Fibroblast of skin of right quadriceps (primary cell): ENCODE measurements at regions not wholly inside any gene's neighbourhood (a gene's known extent, or its start where the extent isn't known, plus 50 kb on each side); places are given as distances from the start of the nearest gene placed in this dataset.

Experiments
- DNase-seq: peaks from one replicate; pipeline ENCODE4 v3.0.0-alpha.2; 2013

DNA sequence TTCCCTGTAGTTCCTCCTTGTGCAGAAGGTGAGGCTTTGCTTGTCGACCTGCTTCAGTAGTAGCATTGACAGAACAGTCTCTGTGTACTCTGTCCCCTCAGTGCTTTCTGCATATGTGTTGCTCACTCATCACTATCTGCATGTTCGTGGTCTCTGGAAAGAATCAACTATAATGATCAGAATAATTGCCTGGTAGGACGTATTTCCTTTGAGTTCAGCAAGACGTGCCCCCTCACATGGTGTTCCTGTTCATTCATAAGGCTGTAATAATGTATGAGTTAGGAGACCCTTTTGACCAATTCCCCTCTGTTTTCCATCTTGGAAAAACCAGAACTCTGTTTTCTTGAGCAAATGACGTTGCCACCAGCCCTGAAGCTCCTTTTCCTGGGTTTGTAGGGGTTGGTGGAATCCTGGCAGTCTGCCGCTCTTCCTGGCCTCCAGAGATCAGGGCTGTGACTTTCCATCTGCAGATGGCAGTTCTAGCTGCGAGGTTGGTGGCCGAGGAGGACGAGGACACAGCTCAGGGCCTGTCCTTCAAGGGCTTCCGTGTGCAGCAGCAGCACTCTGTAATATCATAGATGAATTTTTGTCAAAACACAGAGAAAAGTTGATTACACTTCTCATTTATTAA, 61.9 kb downstream of the EXOSC2 start:
- peak; percentile 23 for DNase-seq

DNA sequence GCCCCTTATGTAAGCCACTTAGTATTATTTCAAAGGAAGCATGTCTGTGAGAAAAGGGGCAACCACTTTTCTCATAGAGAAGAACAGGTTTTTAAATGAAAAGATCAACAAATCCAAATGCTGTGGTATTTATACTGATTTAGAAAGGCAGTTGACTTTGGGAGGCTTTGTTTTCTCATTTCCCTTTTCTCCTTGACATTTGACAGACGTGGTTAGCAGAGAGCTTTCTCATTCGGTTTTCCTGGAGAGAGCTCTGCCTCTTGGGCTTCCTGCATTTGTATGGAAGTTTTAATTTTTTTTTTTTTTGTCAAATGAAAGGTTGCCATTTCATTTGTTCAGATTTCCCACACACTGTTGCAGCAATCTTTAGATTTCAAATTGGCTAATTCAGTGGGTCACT, 62.5 kb downstream of the EXOSC2 start:
- no peak for DNase-seq

DNA sequence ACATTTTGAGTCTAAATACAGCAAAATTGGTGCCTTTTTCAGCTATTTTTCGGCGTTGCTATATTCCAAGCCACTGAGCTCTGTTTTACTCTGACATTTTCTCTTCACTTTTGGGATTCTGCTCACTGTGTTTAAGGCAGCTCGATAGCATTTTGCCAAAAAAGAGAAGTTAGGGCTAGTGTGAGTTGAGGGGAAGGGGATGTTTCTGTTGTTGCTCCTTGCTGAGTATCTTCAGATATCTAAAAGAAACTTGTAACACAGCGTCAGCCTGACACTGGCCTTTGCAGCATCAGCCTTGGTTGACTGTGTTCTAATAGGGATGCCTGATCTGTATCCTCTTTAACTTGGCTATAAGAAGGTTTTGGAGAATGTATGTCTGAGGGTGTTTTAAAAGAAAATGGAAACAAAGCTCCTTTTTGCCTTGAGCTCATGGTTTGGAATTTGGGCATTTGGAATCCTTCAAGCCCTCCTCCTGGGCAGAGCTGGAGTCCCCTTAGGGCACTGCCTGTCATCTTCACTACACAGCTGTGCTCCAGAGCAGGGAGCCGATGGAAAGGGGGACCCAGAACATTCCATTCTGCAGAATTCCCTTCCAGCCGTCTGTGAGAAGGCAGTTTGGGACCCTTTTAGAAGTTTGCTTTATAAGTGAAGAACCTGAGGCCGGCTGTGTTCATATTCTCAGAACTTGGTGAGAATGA, 63.0 kb downstream of the EXOSC2 start:
- DNase-seq: no peak

DNA sequence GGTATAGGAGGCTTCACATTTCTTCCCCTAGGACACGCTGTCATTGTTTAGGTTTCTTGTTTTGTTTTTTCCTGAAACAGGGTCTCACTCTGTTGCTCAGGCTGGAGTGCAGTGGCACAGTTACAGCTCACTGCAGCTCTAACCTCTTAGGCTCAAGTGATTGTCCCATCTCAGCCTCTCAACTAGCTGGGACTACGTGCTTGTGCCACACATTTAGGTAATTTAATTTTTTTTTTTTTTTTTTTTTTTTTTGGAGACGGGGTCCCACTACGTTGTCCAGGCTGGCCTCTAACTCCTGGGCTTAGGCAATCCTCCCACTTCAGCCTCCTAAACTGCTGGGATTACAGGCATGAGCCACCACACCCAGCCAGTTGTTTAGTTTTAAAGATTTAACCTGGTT, 66.2 kb downstream of the EXOSC2 start:
- no peak for DNase-seq

DNA sequence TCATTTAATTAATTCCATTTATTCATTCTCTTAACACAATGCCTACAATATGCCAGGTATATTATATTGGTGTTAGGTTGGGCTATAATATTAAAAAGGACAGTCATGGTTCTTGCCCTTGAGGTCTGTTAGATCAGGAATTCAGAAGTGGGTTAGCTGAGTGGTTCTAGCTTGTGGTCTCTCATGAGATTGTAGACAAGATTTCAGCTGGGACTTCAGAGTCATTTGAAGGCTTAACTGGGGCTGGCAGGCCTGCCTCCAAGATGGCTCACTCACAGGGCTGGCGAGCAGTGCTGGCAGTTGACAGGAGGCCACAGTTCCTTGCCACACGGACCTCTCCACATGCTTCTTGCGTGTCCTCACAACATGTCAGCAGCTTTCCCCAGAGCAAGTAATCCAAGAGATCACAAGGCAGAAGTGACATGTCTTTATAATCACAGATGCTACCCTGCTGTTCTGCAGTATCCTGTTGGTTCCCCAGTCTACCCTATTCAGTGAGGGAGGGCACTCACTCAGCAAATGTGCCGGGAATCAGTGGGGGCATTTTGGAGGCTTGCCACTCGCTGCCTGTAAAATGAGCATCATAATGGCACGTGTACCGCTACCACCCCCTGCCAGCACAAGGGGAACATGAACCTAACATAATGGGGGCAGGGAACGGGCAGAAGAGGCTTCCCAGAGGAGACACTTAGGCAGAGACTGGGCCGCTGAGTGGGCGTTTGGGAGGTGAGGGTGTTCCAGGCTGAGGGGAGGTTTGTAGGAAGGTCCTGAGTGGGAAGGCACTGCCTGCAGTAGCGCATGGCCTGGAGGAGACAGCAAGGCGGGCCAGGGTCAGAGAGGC, 70.0 kb downstream of the EXOSC2 start:
- DNase-seq: no peak

DNA sequence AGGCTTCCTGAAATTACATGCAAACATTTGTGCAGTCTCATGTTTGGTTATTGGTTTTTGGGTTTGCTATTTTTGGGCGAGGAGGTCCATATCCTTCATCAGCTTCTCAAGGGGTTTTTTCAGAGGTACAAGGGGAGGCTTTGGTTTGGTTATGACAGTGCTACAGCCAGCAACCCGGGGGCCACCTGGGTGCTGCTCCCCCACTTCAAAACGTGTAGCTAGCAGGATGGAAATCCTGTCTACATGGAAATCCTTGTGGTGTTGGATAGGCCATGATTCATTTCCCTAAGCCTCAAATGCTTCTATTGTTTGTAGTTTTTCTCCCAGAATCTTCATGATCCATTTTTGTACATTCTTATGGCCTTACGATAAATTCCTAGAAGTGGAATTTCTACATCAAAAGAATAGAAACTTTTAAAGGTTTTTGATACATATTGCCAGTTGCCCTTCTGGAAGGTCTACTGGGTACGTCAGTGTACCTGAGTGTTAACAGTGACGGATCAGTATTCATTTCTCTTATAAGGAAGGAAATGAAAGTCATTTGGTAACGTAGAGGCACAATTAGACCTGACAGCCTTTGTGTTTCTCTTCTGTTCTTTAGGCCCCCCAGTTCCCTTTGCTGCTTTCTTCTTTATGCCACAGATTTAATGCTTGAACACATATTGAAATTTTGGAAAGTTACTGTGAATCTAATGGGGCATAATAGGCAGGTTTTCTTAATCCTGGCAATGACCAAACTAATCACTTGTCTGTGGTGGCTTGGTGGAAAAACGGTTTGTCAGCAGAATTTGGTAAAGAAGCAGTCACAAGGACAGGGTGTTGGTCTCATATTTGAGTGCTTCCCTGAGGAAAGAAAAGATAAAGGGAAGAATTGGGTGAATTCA, 69.7 kb upstream of the ABL1 start:
- peak; percentile 55 for DNase-seq

DNA sequence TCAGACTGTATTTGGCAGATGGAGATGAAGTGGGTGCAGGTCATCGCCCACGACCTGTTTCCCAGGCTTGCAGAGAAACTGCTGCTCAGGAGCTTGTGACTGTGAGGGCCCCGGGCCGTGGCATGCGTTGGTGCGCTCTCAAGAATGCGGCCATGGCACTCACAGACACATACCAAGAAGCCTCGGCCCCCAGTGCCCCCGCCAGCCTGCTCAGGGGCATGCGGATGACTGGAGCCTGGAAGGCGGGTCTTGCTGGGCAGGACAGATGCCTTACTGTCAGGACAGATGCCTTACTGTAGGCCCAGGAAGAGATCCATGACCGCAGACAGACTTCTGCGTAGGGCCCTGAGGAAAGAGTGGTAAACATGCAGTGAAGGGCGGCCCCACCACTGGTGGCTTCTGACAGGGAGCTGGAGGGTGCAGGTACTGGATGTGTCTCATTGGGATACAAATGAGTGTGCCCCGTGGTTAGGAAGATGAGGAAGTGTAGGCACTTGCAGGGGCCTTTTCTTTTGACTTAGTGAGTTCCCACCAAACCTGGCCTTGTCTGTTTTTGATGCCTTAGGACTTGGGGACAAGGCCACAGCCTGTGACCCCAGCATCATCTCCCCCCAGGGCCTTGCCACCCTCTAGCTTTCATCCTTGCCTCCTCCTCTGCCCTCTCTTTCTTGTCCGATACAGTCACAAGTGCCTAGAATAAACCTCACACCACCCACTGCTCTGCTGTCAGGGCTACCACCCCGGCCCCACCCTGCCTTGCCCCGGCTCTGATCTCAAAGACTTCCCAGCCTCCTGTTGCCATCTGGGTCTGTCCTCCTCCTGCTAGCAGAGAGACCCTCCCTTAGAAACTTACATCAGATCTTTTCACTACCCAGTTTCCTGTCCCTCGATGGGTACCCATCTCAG, 68.8 kb upstream of the ABL1 start:
- DNase-seq: no peak

DNA sequence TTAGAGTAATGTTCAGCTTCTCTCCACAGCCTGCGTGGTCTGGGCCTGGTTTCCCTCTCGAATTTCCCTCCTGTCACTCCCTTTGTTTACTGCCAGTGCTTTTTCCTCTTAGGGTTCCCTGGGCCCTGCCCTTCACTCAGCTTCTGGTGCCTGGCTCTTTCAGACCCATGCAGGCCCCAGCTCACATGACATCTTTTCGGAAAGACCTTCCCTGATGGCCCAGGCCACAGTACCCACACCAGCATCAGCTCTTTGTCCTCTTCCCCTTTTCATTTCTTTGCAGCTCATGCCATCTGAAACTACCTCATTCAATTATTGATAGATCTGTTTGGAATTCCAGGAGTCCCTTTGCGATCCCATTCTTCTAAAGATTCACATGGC, 68.1 kb upstream of the ABL1 start:
- DNase-seq: no peak

DNA sequence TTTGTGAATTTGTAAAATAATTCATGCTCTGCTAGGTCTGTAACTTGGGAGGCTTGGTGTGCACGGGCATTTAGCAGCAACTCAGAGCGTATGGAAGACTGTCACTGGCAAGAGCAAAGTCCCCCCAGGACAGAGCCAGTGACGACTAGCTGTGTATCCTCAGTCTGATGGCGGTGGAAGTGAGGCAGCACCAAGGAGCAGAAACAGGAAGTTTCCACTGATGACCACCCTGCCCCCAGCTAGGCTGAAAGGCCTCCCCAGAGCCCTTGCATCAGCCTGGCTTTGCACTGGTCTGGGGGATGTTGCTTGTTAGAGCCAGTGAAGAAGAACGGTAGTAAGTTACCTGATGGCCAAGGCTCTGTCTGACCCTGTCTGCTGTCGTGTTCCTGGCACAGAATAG, 66.8 kb upstream of the ABL1 start:
- DNase-seq: peak; percentile 65

DNA sequence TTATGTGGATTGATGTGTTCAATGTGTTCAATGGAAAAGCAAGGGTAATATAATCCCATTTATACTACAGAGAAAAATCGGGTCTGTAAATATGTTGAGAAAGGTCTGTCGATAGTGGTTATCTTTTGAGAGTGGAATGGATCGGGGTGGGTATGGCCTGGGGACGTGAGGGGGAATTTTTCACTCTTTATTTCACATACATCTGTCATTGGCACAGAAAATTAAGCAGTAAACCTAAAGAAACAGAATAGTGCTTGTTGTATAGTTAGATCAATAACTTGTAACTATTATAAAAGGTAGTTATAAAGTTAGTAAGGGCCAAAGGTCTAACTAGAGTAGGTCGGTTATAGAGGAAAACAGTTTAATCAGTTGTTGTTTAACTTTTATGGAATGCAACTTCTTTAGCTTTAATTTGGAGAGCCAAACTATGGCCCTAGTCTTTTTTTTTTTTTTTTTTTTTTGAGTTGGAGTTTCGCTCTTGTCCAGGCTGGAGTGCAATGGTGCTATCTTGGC, 66.1 kb upstream of the ABL1 start:
- no peak for DNase-seq

DNA sequence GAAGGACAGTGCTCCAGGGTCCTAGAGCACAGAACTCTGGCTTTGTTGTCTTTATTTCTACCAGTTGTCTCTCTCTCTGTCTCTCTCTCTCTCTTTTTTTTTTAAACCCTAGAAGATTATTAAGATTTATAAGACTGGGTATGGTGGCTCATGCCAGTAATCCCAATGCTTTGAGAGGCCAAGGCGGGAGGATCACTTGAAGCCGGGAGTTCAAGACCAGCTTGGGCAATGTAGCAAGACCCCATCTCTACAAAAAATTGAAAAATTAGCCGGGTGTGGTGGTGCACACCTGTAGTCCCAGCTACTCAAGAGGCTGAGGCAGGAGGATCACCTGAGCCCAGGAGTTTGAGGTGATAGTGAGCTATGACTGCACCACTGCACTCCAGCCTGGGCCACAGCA, 65.0 kb upstream of the ABL1 start:
- no peak for DNase-seq

DNA sequence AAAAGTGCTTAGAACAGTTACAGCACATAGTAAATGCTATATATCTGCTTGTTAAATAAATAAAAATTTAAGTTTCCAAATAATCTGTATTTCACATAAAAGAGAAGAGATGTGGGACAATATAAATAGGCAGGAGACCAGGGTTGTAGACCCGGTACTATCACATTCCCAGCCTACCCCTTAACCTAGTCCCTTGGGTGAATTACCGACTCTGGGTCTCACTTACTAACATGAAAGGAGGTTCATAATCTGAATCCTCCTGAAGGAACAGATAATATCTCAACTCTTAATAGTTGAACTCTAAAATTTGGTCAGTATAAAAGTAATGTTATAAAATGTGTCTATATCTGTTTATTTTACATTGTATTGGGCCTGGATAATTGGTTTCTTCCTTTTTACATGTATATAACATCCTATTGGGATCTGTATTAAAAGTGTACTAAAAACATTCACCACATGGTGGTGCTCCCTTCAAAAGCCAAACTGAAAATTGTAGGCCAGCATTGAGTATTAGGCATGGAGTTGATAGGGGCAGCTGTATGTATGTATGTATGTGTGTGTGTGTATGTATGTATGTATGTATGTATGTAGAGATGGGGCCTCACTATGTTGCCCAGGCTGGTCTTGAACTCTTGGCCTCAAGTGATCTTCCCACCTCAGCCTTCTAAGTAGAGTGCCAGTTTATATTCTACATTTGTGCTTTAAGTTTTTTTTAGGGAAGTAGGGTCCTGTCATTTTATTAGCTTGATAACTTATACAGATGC, 64.2 kb upstream of the ABL1 start:
- peak; percentile 79 for DNase-seq

DNA sequence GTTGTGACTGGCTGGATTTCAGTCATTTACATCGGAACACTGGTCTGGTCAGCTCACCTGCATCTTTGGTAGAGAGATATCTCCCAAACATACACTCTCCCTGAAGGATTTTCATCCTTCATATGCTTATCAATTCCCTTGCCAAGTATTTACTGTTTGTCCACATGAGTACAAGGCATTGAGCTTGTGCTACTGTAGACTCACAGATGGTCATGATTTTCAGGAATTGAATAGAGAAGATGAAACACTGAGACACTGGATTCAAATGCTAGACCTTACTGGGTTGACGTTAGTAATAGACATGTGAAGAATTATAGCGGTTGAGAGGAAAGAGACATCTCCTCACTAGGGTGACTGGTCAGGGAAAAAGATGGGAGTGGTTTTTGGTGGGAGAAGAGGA, 62.9 kb upstream of the ABL1 start:
- no peak for DNase-seq

DNA sequence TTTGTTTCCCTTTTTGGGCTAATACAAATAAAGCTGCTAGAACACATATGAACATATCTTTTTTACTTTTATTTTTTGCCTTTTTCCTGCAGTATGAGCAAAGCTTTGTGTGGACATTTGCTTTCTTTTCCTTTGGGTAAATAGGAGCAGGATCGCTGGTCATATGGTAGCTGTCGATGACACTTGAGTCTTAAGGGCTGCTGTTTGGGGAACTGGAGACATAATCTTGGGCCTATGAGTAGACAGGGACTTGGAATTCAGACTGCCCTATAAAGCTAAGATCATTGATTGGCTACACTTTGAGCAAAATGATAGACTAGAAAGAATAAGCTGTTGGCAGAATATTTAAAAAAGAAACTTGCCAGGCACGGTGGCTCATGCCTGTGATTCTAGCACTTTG, 60.9 kb upstream of the ABL1 start:
- DNase-seq: no peak

DNA sequence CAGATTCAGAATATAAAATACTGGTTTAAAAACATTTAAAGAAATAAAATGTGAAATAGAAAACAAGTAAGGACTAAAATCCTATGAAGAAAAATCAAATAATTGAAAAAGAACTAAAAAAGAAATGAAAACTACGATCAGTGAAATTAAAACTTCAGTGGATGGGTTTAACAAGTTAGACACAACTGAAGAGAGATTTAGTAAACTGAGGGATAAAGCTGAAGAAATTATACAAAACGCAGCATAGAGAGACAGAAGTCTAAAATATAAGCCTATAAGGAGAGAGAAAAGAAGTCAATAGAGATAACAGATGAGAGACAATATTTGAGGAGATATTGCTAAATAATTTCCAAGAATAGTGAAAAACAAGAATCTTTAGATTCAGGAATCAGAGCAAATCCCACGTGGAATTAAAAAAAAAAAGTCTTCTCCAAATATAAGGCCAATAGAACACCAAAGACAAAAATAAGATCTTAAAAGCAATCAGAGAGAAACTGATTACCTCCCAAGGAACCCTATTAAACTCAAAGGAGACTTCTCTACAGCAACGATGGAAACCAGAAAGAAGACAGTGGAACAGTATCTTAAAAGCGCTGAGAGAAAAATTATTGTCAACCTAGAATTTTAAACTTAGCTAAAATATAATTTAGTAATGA, 59.6 kb upstream of the ABL1 start:
- DNase-seq: no peak

DNA sequence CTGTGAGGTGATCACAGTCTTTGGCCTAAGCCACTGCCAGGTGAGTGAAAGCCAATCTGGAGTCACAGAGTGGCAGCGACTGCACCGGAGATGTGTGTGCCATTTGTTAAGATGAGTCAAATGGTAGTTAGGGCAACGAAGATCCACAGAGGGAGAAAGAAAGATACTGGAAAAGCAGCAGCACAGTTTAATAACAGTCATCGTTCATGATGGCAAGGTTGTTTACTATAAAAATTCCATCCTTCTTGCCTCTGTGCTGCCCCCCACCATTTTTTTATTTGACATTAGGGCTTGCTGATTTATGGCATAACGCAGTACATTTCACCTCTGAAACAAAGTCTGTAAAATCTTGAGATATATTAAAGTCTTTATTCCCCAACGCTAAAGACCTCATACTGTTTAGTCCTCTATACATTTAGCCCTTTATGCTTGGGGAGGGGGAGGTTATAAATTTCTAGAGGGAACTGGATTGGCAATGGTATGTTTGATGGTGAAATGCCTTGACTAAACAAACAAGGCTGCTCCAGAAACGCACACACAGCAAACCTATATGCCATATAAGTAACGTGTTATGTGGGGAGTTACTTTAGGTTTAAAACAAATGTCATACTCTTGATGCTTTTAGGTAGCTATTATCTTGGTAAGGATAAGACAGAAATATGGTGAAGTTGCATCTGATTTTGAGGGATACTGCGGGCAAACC, 55.8 kb upstream of the ABL1 start:
- DNase-seq: peak; percentile 54

DNA sequence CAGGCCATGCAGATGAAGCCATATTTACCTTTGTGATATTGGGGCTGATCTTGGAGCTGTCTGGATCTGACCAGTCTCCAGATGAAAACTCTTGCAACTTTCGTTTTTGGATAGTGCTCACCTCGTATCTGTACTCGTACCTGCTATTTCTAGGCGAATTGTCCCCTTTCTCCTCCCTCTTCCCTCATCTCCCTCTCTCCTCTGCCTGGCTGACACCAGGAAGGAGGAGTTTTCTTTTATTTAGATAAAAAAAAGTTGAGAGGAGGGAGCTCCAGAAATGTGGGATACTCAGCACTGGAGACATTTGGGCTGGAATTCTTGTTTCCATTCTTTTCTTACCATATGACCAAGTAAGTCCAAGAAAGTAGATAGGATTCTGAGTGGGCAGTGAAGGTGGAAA, 54.6 kb upstream of the ABL1 start:
- no peak for DNase-seq

DNA sequence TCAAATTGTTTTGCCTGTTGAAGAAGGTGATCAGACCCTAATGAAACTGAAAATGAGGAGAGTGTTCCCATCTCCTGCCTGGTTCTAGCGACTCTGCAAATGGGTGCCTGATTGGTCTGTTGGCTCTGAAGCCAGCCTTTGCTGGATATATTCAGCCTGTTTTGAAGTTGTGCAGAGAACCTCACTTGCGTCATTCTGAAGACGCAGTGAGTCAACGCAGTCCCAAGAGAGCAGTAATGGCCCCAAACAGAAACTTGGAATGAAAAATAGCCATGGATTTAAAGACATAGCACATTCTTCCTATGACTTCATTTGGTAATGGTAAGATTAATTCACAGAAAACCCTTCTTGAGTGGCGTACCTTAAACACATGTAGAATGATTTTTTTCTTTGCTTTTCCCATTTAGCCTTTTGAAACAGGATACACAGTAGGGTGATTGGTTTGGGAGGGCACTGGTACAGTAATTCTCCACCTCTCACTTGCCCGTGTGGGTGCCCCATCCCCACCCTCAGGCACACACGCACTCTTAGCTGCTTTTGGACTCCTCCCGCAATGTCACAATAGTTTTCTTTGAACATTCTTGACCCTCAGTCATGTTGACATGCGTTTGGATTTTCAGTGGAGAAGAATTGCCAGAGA, 54.1 kb upstream of the ABL1 start:
- peak; percentile 99 for DNase-seq

DNA sequence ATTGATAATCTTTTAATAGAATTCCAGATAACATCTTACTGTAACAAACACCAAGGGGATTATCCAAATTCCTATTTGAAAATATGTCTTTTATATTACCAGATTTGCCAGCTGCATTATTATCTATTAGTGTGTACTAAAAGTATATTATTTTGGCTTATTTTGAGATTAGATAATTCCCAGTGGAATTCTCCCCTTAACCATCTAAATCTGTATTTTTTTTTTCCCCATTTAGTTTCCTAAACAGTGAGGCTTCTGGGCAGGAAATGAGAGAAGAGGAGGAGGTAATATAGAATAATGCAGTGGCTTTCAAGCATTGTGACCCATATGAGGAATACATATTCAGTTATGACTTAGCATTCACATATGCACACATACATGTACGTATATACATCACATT, 53.5 kb upstream of the ABL1 start:
- no peak for DNase-seq
